Memory B cell (primary cell): ENCODE measurements at regions not wholly inside any gene's neighbourhood (a gene's known extent, or its start where the extent isn't known, plus 50 kb on each side); places are given as distances from the start of the nearest gene placed in this dataset.
A peak's percentile ranks its signal among the peaks of the same experiment; 100 is the strongest.

Source experiments
- ATAC-seq: fragments of 150-1000 bp; cut with Tn5 transposase; 2 replicates; pipeline ENCODE4 v1.10.0; 2021; ENCODE audit warnings: low read depth, mild to moderate bottlenecking, moderate library complexity
- DNase-seq, 2 donors: peaks; one replicate each; pipeline ENCODE4 v3.0.0; 2022; ENCODE audit warnings: low spot score in 2 of 2
- H3K27ac Mint-ChIP-seq: one replicate; pipeline ENCODE4 v1.8.0; 2022; ENCODE audit warnings: mild to moderate bottlenecking, moderate library complexity, mixed read lengths
- H3K27me3 Mint-ChIP-seq: one replicate; pipeline ENCODE4 v1.8.0; 2022; ENCODE audit warnings: mixed read lengths
- H3K36me3 Mint-ChIP-seq: one replicate; pipeline ENCODE4 v1.8.0; 2022; ENCODE audit warnings: mild to moderate bottlenecking, mixed read lengths
- H3K4me1 Mint-ChIP-seq: one replicate; pipeline ENCODE4 v1.8.0; 2022; ENCODE audit warnings: mixed read lengths
- H3K4me3 Mint-ChIP-seq: one replicate; pipeline ENCODE4 v1.8.0; 2022; ENCODE audit warnings: mild to moderate bottlenecking, moderate library complexity, mixed read lengths
- H3K9me3 Mint-ChIP-seq: one replicate; pipeline ENCODE4 v1.8.0; 2022; ENCODE audit warnings: mixed read lengths

GRCh38 chr6:22952097-22952496, 382.7 kb downstream of the HDGFL1 start:
- no peak for DNase-seq

DNA sequence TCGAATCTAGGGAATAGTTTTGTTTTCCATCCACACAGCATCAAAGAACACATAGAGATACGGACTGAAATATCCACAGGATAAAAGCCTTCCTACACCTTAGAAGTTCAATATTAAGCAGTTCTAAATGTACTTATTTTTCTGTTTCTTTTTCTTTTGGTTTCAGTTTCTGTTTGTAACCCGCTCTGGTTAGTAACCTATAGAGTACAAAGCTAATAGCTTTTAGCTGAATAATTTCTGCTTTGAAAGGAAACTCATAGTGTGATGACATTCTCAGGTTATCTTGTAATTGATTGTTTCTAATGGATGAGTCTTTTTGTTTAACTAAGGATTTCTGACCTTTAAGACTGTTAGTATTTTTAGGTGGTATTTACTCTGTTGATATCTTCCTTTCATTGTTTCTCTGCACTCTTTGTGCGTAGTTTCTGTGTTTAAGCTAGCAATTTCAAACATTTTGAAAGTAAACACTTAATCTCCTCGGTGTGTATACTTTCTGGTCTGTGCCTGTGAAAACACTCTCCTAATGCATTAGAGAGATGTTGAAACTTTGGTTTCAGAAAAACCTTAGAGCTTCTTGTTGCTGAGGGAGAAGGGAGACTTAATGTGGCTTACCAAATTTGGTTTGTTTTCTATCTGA, 385.5 kb downstream of the HDGFL1 start:
- Mint-ChIP-seq H3K9me3 (peaks cover 17% of the 10 kb centered on the region), H3K36me3 (no peaks in the 10 kb centered on the region), H3K27me3 (no peaks in the 10 kb centered on the region), H3K27ac (no peak overlapping the region), H3K4me1 (peaks cover 6% of the 10 kb centered on the region), H3K4me3 (peak overlapping the region; percentile 41)
- DNase-seq: no peak
- no peak for ATAC-seq

More at GRCh38 chr6:22952097-22952496, 382.7 kb downstream of the HDGFL1 start:
- no peaks in the 10 kb centered on the region for H3K27me3 Mint-ChIP-seq
- H3K4me3 Mint-ChIP-seq: no peak overlapping the region
- no peak for ATAC-seq
- no peaks in the 10 kb centered on the region for H3K36me3 Mint-ChIP-seq
- no peak overlapping the region for H3K27ac Mint-ChIP-seq
- H3K9me3 Mint-ChIP-seq: peaks cover 2% of the 10 kb centered on the region
- H3K4me1 Mint-ChIP-seq: peaks cover 4% of the 10 kb centered on the region

DNA sequence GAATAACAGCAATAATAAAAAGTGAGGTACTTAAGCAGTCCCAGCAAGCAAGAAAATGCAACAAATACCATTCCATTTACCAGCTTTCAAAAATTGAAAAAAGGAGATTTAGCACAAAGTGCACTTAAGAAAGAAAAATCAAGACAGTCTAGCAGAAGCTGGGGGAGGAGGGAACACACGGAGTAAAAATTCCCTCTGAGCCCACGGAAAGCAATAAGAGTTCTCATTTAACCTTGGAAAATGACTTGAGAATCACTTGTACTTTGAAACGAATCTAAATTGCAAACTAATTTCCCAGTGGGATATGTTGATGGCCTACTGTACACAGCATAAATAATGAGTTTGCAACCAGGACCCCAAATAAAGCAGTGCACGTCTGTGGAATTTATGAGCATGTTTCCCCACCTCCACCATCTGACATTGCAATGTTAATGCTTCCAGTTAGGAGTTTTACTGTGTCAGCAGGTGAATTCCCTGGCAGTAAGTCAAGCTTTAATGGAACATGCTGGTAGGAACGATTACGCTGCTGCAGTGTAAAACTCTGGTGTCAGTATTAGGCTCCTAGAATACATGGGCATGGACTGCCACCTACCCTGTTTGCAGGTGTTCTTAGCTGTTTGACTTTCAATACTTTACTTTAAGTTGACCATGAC, 386.8 kb downstream of the HDGFL1 start:
- peaks cover 17% of the 10 kb centered on the region for H3K9me3 Mint-ChIP-seq
- H3K27ac Mint-ChIP-seq: no peak overlapping the region
- no peaks in the 10 kb centered on the region for H3K27me3 Mint-ChIP-seq
- peaks cover 6% of the 10 kb centered on the region for H3K4me1 Mint-ChIP-seq
- H3K36me3 Mint-ChIP-seq: no peaks in the 10 kb centered on the region
- ATAC-seq: no peak
- DNase-seq: no peak
- H3K4me3 Mint-ChIP-seq: no peak overlapping the region

DNA sequence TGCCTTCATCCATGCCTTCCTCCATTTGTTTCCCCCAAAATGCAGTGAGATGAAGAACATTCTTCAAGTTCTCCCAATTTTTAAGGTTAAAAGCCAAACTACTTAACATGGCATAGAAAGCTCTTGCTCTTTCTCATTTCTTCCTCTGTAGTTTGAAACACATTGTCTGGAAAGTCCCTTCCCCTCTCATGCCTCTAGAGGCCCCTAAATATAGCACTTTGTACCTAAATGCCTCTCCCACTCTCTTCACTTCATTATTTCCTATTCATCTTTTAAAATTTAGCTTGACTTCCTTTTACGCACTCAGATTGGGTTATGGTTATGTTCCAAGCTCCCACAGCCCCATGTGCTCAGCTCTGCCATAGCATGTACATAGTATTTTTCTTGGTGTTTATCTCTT, 389.3 kb downstream of the HDGFL1 start:
- Mint-ChIP-seq H3K9me3 (peaks cover 15% of the 10 kb centered on the region), H3K4me1 (peaks cover 6% of the 10 kb centered on the region), H3K27ac (no peak overlapping the region), H3K4me3 (no peak overlapping the region), H3K36me3 (no peaks in the 10 kb centered on the region), H3K27me3 (no peaks in the 10 kb centered on the region)
- DNase-seq: no peak
- no peak for ATAC-seq

- peaks cover 6% of the 10 kb centered on the region for H3K4me1 Mint-ChIP-seq
- H3K36me3 Mint-ChIP-seq: no peaks in the 10 kb centered on the region
- DNase-seq: no peak
- no peak overlapping the region for H3K4me3 Mint-ChIP-seq
- no peaks in the 10 kb centered on the region for H3K27me3 Mint-ChIP-seq
- ATAC-seq: no peak
- H3K27ac Mint-ChIP-seq: no peak overlapping the region
- H3K9me3 Mint-ChIP-seq: peaks cover 16% of the 10 kb centered on the region
Observed at GRCh38 chr6:22959571-22959970, 390.2 kb downstream of the HDGFL1 start.

GRCh38 chr6:22964334-22964733, 395.0 kb downstream of the HDGFL1 start:
- Mint-ChIP-seq H3K27ac (no peak overlapping the region), H3K9me3 (peaks cover 5% of the 10 kb centered on the region), H3K36me3 (no peaks in the 10 kb centered on the region), H3K4me1 (no peaks in the 10 kb centered on the region), H3K27me3 (no peaks in the 10 kb centered on the region), H3K4me3 (no peak overlapping the region)
- DNase-seq (no peak), ATAC-seq (no peak)

DNA sequence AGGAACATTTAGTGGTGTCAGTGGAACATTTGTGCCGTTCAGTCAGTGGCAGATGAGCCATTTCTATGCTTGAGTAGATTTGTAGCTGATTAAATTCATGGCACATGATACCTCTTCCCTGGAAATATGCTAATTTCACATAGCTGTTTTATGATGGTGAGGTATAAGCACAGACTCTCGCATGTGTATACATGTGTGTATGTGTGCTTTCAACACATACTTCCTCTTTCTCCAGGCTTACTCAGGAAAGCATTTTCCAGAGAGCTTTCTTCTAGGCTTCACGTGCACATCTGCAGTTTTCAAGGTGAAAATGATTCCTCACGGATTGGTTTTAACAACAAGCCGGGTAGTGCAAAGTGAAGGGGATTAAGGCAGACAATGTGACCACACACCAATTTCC, 396.5 kb downstream of the HDGFL1 start:
- ATAC-seq (no peak), DNase-seq (no peak)
- no peak overlapping the region for H3K27ac Mint-ChIP-seq
- H3K27me3 Mint-ChIP-seq: no peaks in the 10 kb centered on the region
- peaks cover 5% of the 10 kb centered on the region for H3K9me3 Mint-ChIP-seq
- H3K36me3 Mint-ChIP-seq: no peaks in the 10 kb centered on the region
- H3K4me1 Mint-ChIP-seq: no peaks in the 10 kb centered on the region
- H3K4me3 Mint-ChIP-seq: no peak overlapping the region

DNA sequence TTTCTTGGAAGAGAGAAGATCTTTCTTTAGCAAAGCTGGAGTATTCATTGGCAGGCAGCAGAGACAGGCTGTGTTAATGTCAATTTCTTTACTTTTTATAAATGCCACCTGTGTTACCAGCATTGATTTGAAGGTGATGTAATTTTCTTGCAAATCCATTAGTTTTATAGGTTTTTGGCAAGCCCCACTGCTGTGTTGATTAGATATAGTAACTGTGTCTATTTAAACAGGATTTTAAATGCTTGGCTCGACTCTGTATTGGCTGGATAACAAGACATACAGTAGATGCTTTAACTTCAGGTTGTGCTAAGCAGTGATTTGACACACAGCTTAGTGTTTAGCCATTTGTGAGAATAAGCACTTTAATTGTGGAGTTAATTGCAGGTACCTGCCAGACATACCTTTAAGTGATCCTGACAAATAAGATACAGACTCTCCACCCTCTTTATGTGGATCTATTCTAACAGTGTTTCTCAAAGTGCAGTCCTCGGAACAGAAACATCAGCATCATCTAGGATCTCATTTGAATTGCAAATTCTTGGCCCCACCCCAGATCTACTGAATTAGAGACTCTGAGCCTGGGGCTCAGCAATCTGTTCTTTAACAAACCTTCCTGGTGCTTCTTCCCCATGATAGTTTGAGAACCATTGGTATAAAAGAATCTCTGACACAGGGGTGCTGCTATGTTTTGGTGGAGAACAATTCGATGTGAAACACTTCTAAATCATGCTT, 397.5 kb downstream of the HDGFL1 start:
- H3K4me1 Mint-ChIP-seq: no peaks in the 10 kb centered on the region
- no peaks in the 10 kb centered on the region for H3K36me3 Mint-ChIP-seq
- no peak overlapping the region for H3K27ac Mint-ChIP-seq
- ATAC-seq: no peak
- H3K9me3 Mint-ChIP-seq: peaks cover 7% of the 10 kb centered on the region
- DNase-seq: no peak
- no peak overlapping the region for H3K4me3 Mint-ChIP-seq
- no peaks in the 10 kb centered on the region for H3K27me3 Mint-ChIP-seq

DNA sequence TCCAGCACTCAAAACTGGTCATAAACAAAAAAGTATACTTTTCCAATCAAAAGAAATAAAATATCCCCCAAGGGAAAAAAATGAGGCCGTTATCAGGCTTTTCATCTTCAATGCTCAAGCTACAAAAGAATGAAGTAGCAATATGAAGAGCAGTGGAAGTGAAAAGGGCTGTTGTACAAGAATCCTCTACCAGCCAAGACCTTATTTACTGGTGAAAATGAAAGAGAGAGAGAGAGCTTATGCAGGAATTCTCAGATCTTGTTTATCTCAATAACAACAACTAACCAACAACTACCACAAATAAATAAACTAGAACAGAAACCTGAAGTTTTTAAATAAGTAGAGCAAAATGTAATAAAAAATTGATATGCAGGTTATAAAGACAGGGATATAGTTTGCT, 400.6 kb downstream of the HDGFL1 start:
- H3K4me1 Mint-ChIP-seq: no peaks in the 10 kb centered on the region
- no peak for DNase-seq
- ATAC-seq: no peak
- no peak overlapping the region for H3K4me3 Mint-ChIP-seq
- no peaks in the 10 kb centered on the region for H3K27me3 Mint-ChIP-seq
- H3K36me3 Mint-ChIP-seq: no peaks in the 10 kb centered on the region
- H3K27ac Mint-ChIP-seq: no peak overlapping the region
- H3K9me3 Mint-ChIP-seq: peaks cover 5% of the 10 kb centered on the region

DNA sequence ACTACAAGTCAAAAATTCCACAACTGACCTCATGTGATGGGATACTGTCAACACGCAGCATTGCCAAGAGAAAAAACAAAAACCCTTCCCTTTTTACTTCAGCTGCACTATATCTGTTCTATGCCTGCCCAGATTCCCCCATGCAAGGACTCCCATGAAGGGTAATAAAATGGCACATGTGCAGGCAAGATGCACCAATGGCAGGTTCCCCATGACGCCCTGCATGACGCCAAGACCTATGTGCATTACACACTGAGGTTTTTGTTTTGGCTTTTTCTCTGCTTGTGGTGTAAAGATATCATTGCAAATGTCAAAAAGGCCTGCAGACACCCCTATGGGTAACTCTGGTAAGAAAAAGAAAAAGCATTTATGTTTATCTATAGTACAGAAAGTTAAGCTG, 403.4 kb downstream of the HDGFL1 start:
- Mint-ChIP-seq H3K4me1 (no peaks in the 10 kb centered on the region), H3K27ac (no peak overlapping the region), H3K4me3 (no peak overlapping the region), H3K27me3 (no peaks in the 10 kb centered on the region), H3K36me3 (no peaks in the 10 kb centered on the region), H3K9me3 (peaks cover 7% of the 10 kb centered on the region)
- no peak for ATAC-seq
- no peak for DNase-seq

DNA sequence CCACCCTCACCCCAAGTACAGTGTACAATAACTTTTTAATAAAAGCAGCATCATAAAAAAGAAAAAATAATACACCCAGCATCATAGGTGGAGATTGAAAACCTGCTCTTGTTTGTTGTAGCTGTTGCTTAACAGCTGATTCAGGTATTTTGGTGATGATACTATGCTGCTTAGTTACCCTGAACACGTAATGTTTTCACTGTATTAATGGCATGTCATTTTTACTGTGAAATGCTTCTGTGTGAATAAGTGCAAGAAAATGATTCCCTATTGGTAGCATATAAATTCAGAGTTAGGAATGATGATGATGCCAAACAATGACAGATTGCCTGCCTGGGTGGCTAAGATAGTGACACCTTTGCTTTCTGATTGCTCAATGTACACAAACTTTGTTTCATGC, 405.7 kb downstream of the HDGFL1 start:
- Mint-ChIP-seq H3K27ac (no peak overlapping the region), H3K36me3 (no peaks in the 10 kb centered on the region), H3K4me3 (no peak overlapping the region), H3K27me3 (no peaks in the 10 kb centered on the region), H3K4me1 (no peaks in the 10 kb centered on the region), H3K9me3 (peaks cover 4% of the 10 kb centered on the region)
- DNase-seq: no peak
- no peak for ATAC-seq

DNA sequence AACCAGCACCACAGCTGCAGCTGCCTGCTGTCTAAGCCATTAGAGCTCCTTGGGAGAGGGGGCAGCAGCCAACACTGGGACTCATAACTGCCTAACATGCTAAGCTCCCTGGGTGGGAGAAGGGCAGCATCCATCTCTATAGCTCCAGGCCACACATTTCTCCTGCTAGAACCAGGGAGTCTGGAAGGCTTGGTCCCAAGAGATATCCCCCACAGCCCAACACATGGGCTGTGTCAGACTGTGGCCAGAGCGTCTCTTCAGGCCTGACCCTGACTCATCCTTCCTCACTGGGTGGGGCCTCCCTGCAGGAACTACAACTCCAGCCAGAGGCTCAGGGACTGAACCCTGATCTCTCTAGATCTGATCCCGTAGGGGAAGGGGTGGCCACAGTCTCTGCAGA, 411.1 kb downstream of the HDGFL1 start:
- Mint-ChIP-seq H3K27ac (no peak overlapping the region), H3K36me3 (no peaks in the 10 kb centered on the region), H3K4me1 (no peaks in the 10 kb centered on the region), H3K4me3 (no peak overlapping the region), H3K9me3 (peaks cover 13% of the 10 kb centered on the region), H3K27me3 (no peaks in the 10 kb centered on the region)
- ATAC-seq: no peak
- DNase-seq: no peak

- ATAC-seq (no peak), DNase-seq (no peak)
- Mint-ChIP-seq H3K27me3 (no peaks in the 10 kb centered on the region), H3K36me3 (no peaks in the 10 kb centered on the region), H3K4me1 (no peaks in the 10 kb centered on the region), H3K9me3 (peaks cover 9% of the 10 kb centered on the region), H3K4me3 (no peak overlapping the region), H3K27ac (no peak overlapping the region)
Observed at GRCh38 chr6:23002044-23002619, 432.8 kb downstream of the HDGFL1 start.

GRCh38 chr6:23003671-23004467, 434.5 kb downstream of the HDGFL1 start:
- Mint-ChIP-seq H3K36me3 (no peaks in the 10 kb centered on the region), H3K4me3 (no peak overlapping the region), H3K27ac (no peak overlapping the region), H3K27me3 (no peaks in the 10 kb centered on the region), H3K4me1 (no peaks in the 10 kb centered on the region), H3K9me3 (peaks cover 12% of the 10 kb centered on the region)
- no peak for ATAC-seq
- no peak for DNase-seq
